Tibial nerve (tissue), 4 donors: ENCODE measurements at regions not wholly inside any gene's neighbourhood (a gene's known extent, or its start where the extent isn't known, plus 50 kb on each side); places are given as distances from the start of the nearest gene placed in this dataset.

Experiments
- DNase-seq, 2 donors: peaks; one replicate each; pipeline ENCODE4 v3.0.0-alpha.2; 2019; ENCODE audit warnings: low spot score in 2 of 2
- H3K27ac ChIP-seq, 4 donors: fragments of 200-600 bp; sonication (generic) in 3 of 4; one replicate each; pipeline ENCODE4 v1.5.1; 2017 to 2019; ENCODE audit warnings: mild to moderate bottlenecking in 1 of 4
- H3K27me3 ChIP-seq, 2 donors: fragments of 200-600 bp; sonication (generic) in 1 of 2; one replicate each; pipeline versions ENCODE4 v1.5.1 to v1.6.0; 2017 to 2019
- H3K36me3 ChIP-seq, 3 donors: fragments of 200-600 bp; sonication (generic); one replicate each; pipeline ENCODE4 v1.5.1; 2018 to 2019
- H3K4me1 ChIP-seq, 4 donors: fragments of 200-600 bp; sonication (generic) in 3 of 4; one replicate each; pipeline ENCODE4 v1.5.1; 2017 to 2019
- H3K4me3 ChIP-seq, 4 donors: fragments of 200-600 bp; sonication (generic) in 3 of 4; one replicate each; pipeline ENCODE4 v1.5.1; 2017 to 2019; ENCODE audit warnings: mild to moderate bottlenecking in 1 of 4, moderate library complexity in 1 of 4
- H3K9me3 ChIP-seq, 4 donors: fragments of 200-600 bp; sonication (generic) in 3 of 4; one replicate each; pipeline ENCODE4 v1.5.1; 2017 to 2019
- CTCF ChIP-seq, 5 experiments: fragments of 200-600 bp in 3 of 5; fragments of 450-650 bp in 2 of 5; sonication (generic) in 3 of 5; IDR thresholded peaks; one replicate each; pipeline ENCODE4 v1.5.1; 2016 to 2019; ENCODE audit warnings: antibody characterized with exemption in 5 of 5, mild to moderate bottlenecking in 3 of 5, moderate library complexity in 2 of 5
- EP300 ChIP-seq, 2 donors: sonication (generic); formaldehyde crosslinking; IDR thresholded peaks; one replicate each; pipeline ENCODE4 v1.6.1; 2017; ENCODE audit warnings: antibody characterized with exemption in 2 of 2, mild to moderate bottlenecking in 1 of 2
- POLR2A ChIP-seq, 2 donors: fragments of 450-650 bp; IDR thresholded peaks; one replicate each; pipeline ENCODE4 v1.6.1; 2017; ENCODE audit warnings: antibody characterized with exemption in 2 of 2, mild to moderate bottlenecking in 2 of 2, moderate library complexity in 2 of 2
- WGBS, 2 donors: methylation state at CpG; one replicate each; pipeline ENCODE4 v1.1.5; 2018; 5-methylcytosine and 5-hydroxymethylcytosine counted together

- Histone ChIP-seq H3K4me3 (no peak overlapping the region), H3K4me1 (no peaks in the 10 kb centered on the region), H3K9me3 (peaks cover 0 to 25% (median 0%) of the 10 kb centered on the region in 4 donors), H3K27ac (no peak overlapping the region), H3K27me3 (no peaks in the 10 kb centered on the region), H3K36me3 (no peaks in the 10 kb centered on the region)
- no peak for DNase-seq
- no peak for TF ChIP-seq EP300 (IDR thresholded peaks at IDR 0.05)
- TF ChIP-seq CTCF (IDR thresholded peaks at IDR 0.05), result no peak
- TF ChIP-seq POLR2A (IDR thresholded peaks at IDR 0.05), result no peak
- 44 to 46% methylated on average over 2 of the region's 2 CpGs for WGBS, 2 donors
Observed at GRCh38 chr4:127293496-127293895, 339.3 kb upstream of the INTU start.

- Histone ChIP-seq H3K4me3 (no peak overlapping the region), H3K27ac (peak overlapping the region in 2 of 4 donors; percentile 43 to 62), H3K27me3 (no peaks in the 10 kb centered on the region), H3K4me1 (no peaks in the 10 kb centered on the region), H3K36me3 (no peaks in the 10 kb centered on the region), H3K9me3 (peaks cover 0 to 26% (median 0%) of the 10 kb centered on the region in 4 donors)
- WGBS, 2 donors, result 17 to 21% methylated on average over 2 of the region's 2 CpGs
- TF ChIP-seq POLR2A (IDR thresholded peaks at IDR 0.05) (no peak), EP300 (IDR thresholded peaks at IDR 0.05) (peak in 1 of 2 donors; percentile 55)
- DNase-seq, result peak in 1 of 2 donors; percentile 48
Observed at GRCh38 chr4:127304356-127304755, 328.4 kb upstream of the INTU start.

GRCh38 chr4:127307996-127308395 is 324.8 kb upstream of the INTU start:
- Histone ChIP-seq H3K27me3 (no peaks in the 10 kb centered on the region), H3K4me3 (no peak overlapping the region), H3K4me1 (no peaks in the 10 kb centered on the region), H3K9me3 (peaks cover 0 to 8% (median 2%) of the 10 kb centered on the region in 4 donors), H3K27ac (no peak overlapping the region), H3K36me3 (no peaks in the 10 kb centered on the region)
- 44 to 58% methylated on average over 3 of the region's 3 CpGs for WGBS, 2 donors
- DNase-seq, result no peak
- no peak for TF ChIP-seq CTCF (IDR thresholded peaks at IDR 0.05)
- no peak for TF ChIP-seq EP300 (IDR thresholded peaks at IDR 0.05)
- no peak for TF ChIP-seq POLR2A (IDR thresholded peaks at IDR 0.05)

GRCh38 chr4:127309369-127310102 is 323.2 kb upstream of the INTU start:
- peaks cover 0 to 24% (median 9%) of the 10 kb centered on the region in 4 donors for H3K9me3 ChIP-seq
- no peak for TF ChIP-seq EP300 (IDR thresholded peaks at IDR 0.05)
- no peak for TF ChIP-seq CTCF (IDR thresholded peaks at IDR 0.05)
- no peak for TF ChIP-seq POLR2A (IDR thresholded peaks at IDR 0.05)
- 51 to 63% methylated on average over 3 of the region's 3 CpGs for WGBS, 2 donors

GRCh38 chr4:127311371-127311770 is 321.4 kb upstream of the INTU start:
- DNase-seq, result no peak
- TF ChIP-seq CTCF (IDR thresholded peaks at IDR 0.05) (no peak), EP300 (IDR thresholded peaks at IDR 0.05) (no peak)
- Histone ChIP-seq H3K4me3 (no peak overlapping the region), H3K4me1 (no peaks in the 10 kb centered on the region), H3K36me3 (no peaks in the 10 kb centered on the region), H3K27ac (no peak overlapping the region), H3K9me3 (peaks cover 0 to 25% (median 9%) of the 10 kb centered on the region in 4 donors), H3K27me3 (no peaks in the 10 kb centered on the region)
- WGBS, 2 donors, result 86 to 95% methylated on average over 1 of the region's 1 CpG

More at GRCh38 chr4:127309369-127310102, 323.2 kb upstream of the INTU start:
- no peak overlapping the region for H3K4me3 ChIP-seq
- peak in 1 of 2 donors; percentile 9 for DNase-seq
- no peaks in the 10 kb centered on the region for H3K27me3 ChIP-seq
- H3K27ac ChIP-seq, result peak overlapping the region in 2 of 4 donors; percentile 47 to 55
- H3K4me1 ChIP-seq, result no peaks in the 10 kb centered on the region
- no peaks in the 10 kb centered on the region for H3K36me3 ChIP-seq
